ENCODE measurements at regions not wholly inside any gene's neighbourhood (a gene's known extent, or its start where the extent isn't known, plus 50 kb on each side); places are given as distances from the start of the nearest gene placed in this dataset.
"Not testable (repeated sequence)": the region's sequence is repeated elsewhere in the genome, so short reads cannot be mapped to it uniquely, and the experiment has no call there.

- DNase-seq = no peak
Observed at GRCh38 chr9:129301941-129302340, 123.9 kb upstream of the IER5L start.

- not testable (repeated sequence) for DNase-seq
Observed at GRCh38 chr9:129296195-129296594, 118.1 kb upstream of the IER5L start.

- DNase-seq = no peak
Observed at GRCh38 chr9:129291041-129291501, 113.0 kb upstream of the IER5L start.

- DNase-seq = no peak
Observed at GRCh38 chr9:129290606-129291005, 112.5 kb upstream of the IER5L start.

GRCh38 chr9:129289883-129290282 is 111.8 kb upstream of the IER5L start:
- DNase-seq = no peak

- no peak for DNase-seq
Observed at GRCh38 chr9:129289131-129289731, 111.2 kb upstream of the IER5L start.

- DNase-seq = no peak
Observed at GRCh38 chr9:129287619-129288305, 109.7 kb upstream of the IER5L start.

- DNase-seq = no peak
Observed at GRCh38 chr9:129285979-129286772, 108.1 kb upstream of the IER5L start.

- no peak for DNase-seq
Observed at GRCh38 chr9:129285382-129285781, 107.3 kb upstream of the IER5L start.

- DNase-seq = no peak
Observed at GRCh38 chr9:129284607-129285291, 106.7 kb upstream of the IER5L start.

- DNase-seq = no peak
Observed at GRCh38 chr9:129283705-129284606, 105.9 kb upstream of the IER5L start.

- DNase-seq = no peak
Observed at GRCh38 chr9:129283291-129283691, 105.2 kb upstream of the IER5L start.

- no peak for DNase-seq
Observed at GRCh38 chr9:129282731-129283211, 104.7 kb upstream of the IER5L start.

- DNase-seq = no peak
Observed at GRCh38 chr9:129282272-129282671, 104.2 kb upstream of the IER5L start.

- DNase-seq = no peak
Observed at GRCh38 chr9:129281506-129282145, 103.6 kb upstream of the IER5L start.

- DNase-seq = no peak
Observed at GRCh38 chr9:129280623-129281271, 102.7 kb upstream of the IER5L start.

GRCh38 chr9:129280236-129280622 is 102.2 kb upstream of the IER5L start:
- no peak for DNase-seq

GRCh38 chr9:129278391-129279237 is 100.6 kb upstream of the IER5L start:
- no peak for DNase-seq

GRCh38 chr9:129276486-129277230 is 98.6 kb upstream of the IER5L start:
- no peak for DNase-seq
